GM10266 (cell line): ENCODE measurements at regions not wholly inside any gene's neighbourhood (a gene's known extent, or its start where the extent isn't known, plus 50 kb on each side); places are given as distances from the start of the nearest gene placed in this dataset.

ENCODE experiments used
- DNase-seq: peaks from one replicate; pipeline ENCODE4 v3.0.0; 2012; ENCODE audit errors: extremely low spot score
- CTCF ChIP-seq: IDR thresholded peaks from 2 replicates; pipeline ENCODE4 v1.5.1; 2012; ENCODE audit warnings: mild to moderate bottlenecking, low read depth; ENCODE audit not compliant: control insufficient read depth, insufficient read depth; ENCODE audit errors: missing control alignments

- no peak for TF ChIP-seq CTCF
These were observed 258.4 kb upstream of the AGTR1 start for GRCh38 chr3:148439254-148439822.

GRCh38 chr3:148441191-148441590 is 256.5 kb upstream of the AGTR1 start:
- TF ChIP-seq CTCF = no peak
- DNase-seq = no peak

More at GRCh38 chr3:148439254-148439822, 258.4 kb upstream of the AGTR1 start:
- no peak for DNase-seq

- no peak for DNase-seq
These were observed 246.9 kb upstream of the AGTR1 start for GRCh38 chr3:148450819-148451218.

GRCh38 chr3:148451969-148452368 is 245.7 kb upstream of the AGTR1 start:
- DNase-seq = no peak
- no peak for TF ChIP-seq CTCF

More at GRCh38 chr3:148450819-148451218, 246.9 kb upstream of the AGTR1 start:
- no peak for TF ChIP-seq CTCF

GRCh38 chr3:148453781-148454191 is 243.9 kb upstream of the AGTR1 start:
- DNase-seq = no peak
- no peak for TF ChIP-seq CTCF

- DNase-seq = no peak
- TF ChIP-seq CTCF = no peak
These were observed 242.6 kb upstream of the AGTR1 start for GRCh38 chr3:148455098-148455497.

GRCh38 chr3:148457886-148458285 is 239.8 kb upstream of the AGTR1 start:
- no peak for DNase-seq
- no peak for TF ChIP-seq CTCF
